Liver (tissue), 7 donors: ENCODE measurements at regions not wholly inside any gene's neighbourhood (a gene's known extent, or its start where the extent isn't known, plus 50 kb on each side); places are given as distances from the start of the nearest gene placed in this dataset.
"Not testable (repeated sequence)": the region's sequence is repeated elsewhere in the genome, so short reads cannot be mapped to it uniquely, and the experiment has no call there.

Source experiments
- DNase-seq: peaks from one replicate; pipeline ENCODE4 v3.0.0-alpha.2; 2017; ENCODE audit warnings: low spot score
- H3K27ac ChIP-seq, 2 donors: one replicate each; pipeline ENCODE4 v1.7.0; 2013; ENCODE audit warnings: inconsistent platforms in 2 of 2, low read length in 2 of 2, control low read depth in 1 of 2, low read depth in 1 of 2, mild to moderate bottlenecking in 1 of 2
- H3K27me3 ChIP-seq, 4 donors: one replicate each; pipeline versions ENCODE4 v1.6.1 to v1.7.0; 2013; ENCODE audit warnings: low read length in 3 of 4, inconsistent platforms in 1 of 4, mild to moderate bottlenecking in 1 of 4, moderate library complexity in 1 of 4; ENCODE audit not compliant: control insufficient read depth in 4 of 4, insufficient read depth in 4 of 4
- H3K36me3 ChIP-seq, 4 donors: one replicate each; pipeline versions ENCODE4 v1.6.1 to v1.7.0; 2013; ENCODE audit warnings: low read length in 3 of 4, mild to moderate bottlenecking in 3 of 4, low read depth in 1 of 4, moderate library complexity in 1 of 4; ENCODE audit not compliant: control insufficient read depth in 4 of 4, insufficient read depth in 3 of 4
- H3K4me1 ChIP-seq, 4 donors: one replicate each; pipeline versions ENCODE4 v1.6.1 to v1.7.0; 2013; ENCODE audit warnings: low read length in 3 of 4, mild to moderate bottlenecking in 3 of 4, moderate library complexity in 1 of 4; ENCODE audit not compliant: control insufficient read depth in 4 of 4, insufficient read depth in 4 of 4
- H3K4me3 ChIP-seq, 3 donors: one replicate each; pipeline versions ENCODE4 v1.6.1 to v1.7.0; 2013; ENCODE audit warnings: low read length in 3 of 3, control low read depth in 1 of 3, low read depth in 1 of 3, mild to moderate bottlenecking in 1 of 3
- H3K9ac ChIP-seq, 2 donors: one replicate each; pipeline ENCODE4 v1.7.0; 2013; ENCODE audit warnings: low read length in 2 of 2, mild to moderate bottlenecking in 2 of 2, moderate library complexity in 2 of 2, control low read depth in 1 of 2, low read depth in 1 of 2
- H3K9me3 ChIP-seq, 4 donors: one replicate each; pipeline versions ENCODE4 v1.6.1 to v1.7.0; 2013; ENCODE audit warnings: low read length in 3 of 4; ENCODE audit not compliant: control insufficient read depth in 4 of 4
- ATF3 ChIP-seq: IDR thresholded peaks from 2 replicates; pipeline ENCODE4 v1.6.1; 2016; ENCODE audit warnings: antibody characterized with exemption
- EGR1 ChIP-seq, 2 donors: IDR thresholded peaks; 2 replicates each; pipeline ENCODE4 v1.6.1; 2016 to 2018; ENCODE audit warnings: antibody characterized with exemption in 2 of 2, low read depth in 2 of 2
- FOXA1 ChIP-seq: IDR thresholded peaks from 2 replicates; pipeline ENCODE4 v1.6.1; 2016; ENCODE audit warnings: antibody characterized with exemption
- HNF4G ChIP-seq: IDR thresholded peaks from 2 replicates; pipeline ENCODE4 v1.6.1; 2016; ENCODE audit warnings: antibody characterized with exemption
- JUND ChIP-seq, 2 donors: IDR thresholded peaks; 2 replicates each; pipeline ENCODE4 v1.6.1; 2016; ENCODE audit warnings: antibody characterized with exemption in 2 of 2
- MAX ChIP-seq: IDR thresholded peaks from 2 replicates; pipeline ENCODE4 v1.6.1; 2016; ENCODE audit warnings: antibody characterized with exemption
- NR2F2 ChIP-seq: IDR thresholded peaks from 2 replicates; pipeline ENCODE4 v1.6.1; 2016; ENCODE audit warnings: antibody characterized with exemption
- RAD21 ChIP-seq, 2 donors: IDR thresholded peaks; 2 replicates each; pipeline ENCODE4 v1.6.1; 2016; ENCODE audit warnings: antibody characterized with exemption in 2 of 2, mild to moderate bottlenecking in 2 of 2
- REST ChIP-seq: IDR thresholded peaks from 2 replicates; pipeline ENCODE4 v1.6.1; 2016; ENCODE audit warnings: antibody characterized with exemption, mild to moderate bottlenecking
- RXRA ChIP-seq, 2 donors: IDR thresholded peaks; 2 replicates each; pipeline ENCODE4 v1.6.1; 2017 to 2018; ENCODE audit warnings: antibody characterized with exemption in 2 of 2, mild to moderate bottlenecking in 1 of 2
- SP1 ChIP-seq: IDR thresholded peaks from 2 replicates; pipeline ENCODE4 v1.6.1; 2018; ENCODE audit warnings: antibody characterized with exemption, mild to moderate bottlenecking
- TAF1 ChIP-seq: conservative IDR thresholded peaks from 2 replicates; pipeline ENCODE4 v1.6.1; 2016; ENCODE audit warnings: antibody characterized with exemption, mild to moderate bottlenecking
- WGBS: extraction: QIAGEN DNeasy Blood & Tissue Kit; methylation state at CpG from one replicate; pipeline ENCODE4 v1.1.7; 2013; 5-methylcytosine and 5-hydroxymethylcytosine counted together
- donor health status: healthy.
- donor health status: healthy.
- donor health status: healthy.
- donor health status: healthy.

GRCh38 chr7:125926621-125927020 is 997.0 kb upstream of the POT1 start:
- Histone ChIP-seq H3K27me3 (no peaks in the 10 kb centered on the region), H3K9me3 (no peaks in the 10 kb centered on the region), H3K9ac (no peak overlapping the region), H3K4me1 (no peaks in the 10 kb centered on the region), H3K36me3 (no peaks in the 10 kb centered on the region), H3K27ac (no peak overlapping the region), H3K4me3 (no peak overlapping the region)
- no peak for TF ChIP-seq JUND (IDR thresholded peaks at IDR 0.05)
- WGBS, result 31% methylated on average over 1 of the region's 1 CpG
- no peak for DNase-seq

- Histone ChIP-seq H3K27me3 (no peaks in the 10 kb centered on the region), H3K27ac (no peak overlapping the region), H3K4me1 (no peaks in the 10 kb centered on the region), H3K9ac (no peak overlapping the region), H3K36me3 (no peaks in the 10 kb centered on the region), H3K9me3 (no peaks in the 10 kb centered on the region), H3K4me3 (no peak overlapping the region)
- TF ChIP-seq JUND (IDR thresholded peaks at IDR 0.05) (no peak), EGR1 (IDR thresholded peaks at IDR 0.05; ENCODE audit: low read depth in 2 of 2) (no peak), RXRA (IDR thresholded peaks at IDR 0.05) (no peak), TAF1 (no peak), NR2F2 (no peak), MAX (no peak), HNF4G (no peak), SP1 (no peak), RAD21 (IDR thresholded peaks at IDR 0.05) (no peak), ATF3 (no peak), FOXA1 (no peak), REST (no peak)
- WGBS, result 68% methylated on average over 2 of the region's 2 CpGs
- DNase-seq, result no peak
Measured at GRCh38 chr7:125924037-125924436, 994.4 kb upstream of the POT1 start.

- not testable (repeated sequence) for H3K27me3 ChIP-seq, H3K4me3 ChIP-seq, H3K4me1 ChIP-seq, H3K9me3 ChIP-seq, H3K9ac ChIP-seq, H3K36me3 ChIP-seq, H3K27ac ChIP-seq, DNase-seq
- 58% methylated on average over 3 of the region's 4 CpGs for WGBS
Measured at GRCh38 chr7:125915381-125915948, 985.8 kb upstream of the POT1 start.
